IMR-90 (cell line): ENCODE measurements at regions not wholly inside any gene's neighbourhood (a gene's known extent, or its start where the extent isn't known, plus 50 kb on each side); places are given as distances from the start of the nearest gene placed in this dataset.

Experiments
- ATAC-seq: fragments of 200-7000 bp; cut with Tn5 transposase; 2 replicates; pipeline ENCODE4 v1.9.1; 2020; ENCODE audit warnings: low read depth, mild to moderate bottlenecking, moderate library complexity
- BruUV-seq: library from RNA; stranded (reverse); fragments of 400-500 nt; replicated peaks from 2 replicates; lab custom pipeline; 2021; lab: Mats Ljungman, UMichigan
- CTCF ChIA-PET: fragments of 300-600 bp; formaldehyde crosslinking; extraction: SDS; loops from one replicate; lab custom pipeline; 2021; ENCODE audit warnings: antibody characterized with exemption; lab: Yijun Ruan, JAX
- POLR2A ChIA-PET: fragments of 300-600 bp; sonication (Branson Sonifier 250); formaldehyde crosslinking; loops from one replicate; lab custom pipeline; 2022; ENCODE audit warnings: antibody characterized with exemption; ENCODE audit not compliant: unreplicated experiment; lab: Charles Lee
- DNase-seq: peaks from one replicate; pipeline ENCODE4 v3.0.0; 2013
- H2AFZ ChIP-seq: replicated peaks from 2 replicates; pipeline ENCODE3; 2013; ENCODE audit warnings: low read length, mild to moderate bottlenecking; ENCODE audit not compliant: poor library complexity
- H2AK5ac ChIP-seq: 2 replicates; pipeline ENCODE4 v1.6.1; 2013; ENCODE audit warnings: low read depth, low read length, inconsistent platforms
- H2AK9ac ChIP-seq: replicated peaks from 2 replicates; pipeline ENCODE3; 2013; ENCODE audit warnings: mild to moderate bottlenecking, low read depth, low read length, moderate library complexity; ENCODE audit not compliant: poor library complexity
- H2BK120ac ChIP-seq: 2 replicates; pipeline ENCODE4 v1.6.1; 2013; ENCODE audit warnings: low read depth, low read length, inconsistent platforms
- H2BK15ac ChIP-seq: 3 replicates; pipeline ENCODE4 v1.6.1; 2013; ENCODE audit warnings: low read depth, low read length, inconsistent platforms
- H2BK20ac ChIP-seq: 2 replicates; pipeline ENCODE4 v1.6.1; 2013; ENCODE audit warnings: low read depth, mild to moderate bottlenecking, inconsistent platforms, low read length, moderate library complexity
- H2BK5ac ChIP-seq: 2 replicates; pipeline ENCODE4 v1.6.1; 2013; ENCODE audit warnings: mild to moderate bottlenecking, low read depth, low read length, inconsistent platforms; ENCODE audit not compliant: poor library complexity, severe bottlenecking
- H3K14ac ChIP-seq: replicated peaks from 2 replicates; pipeline ENCODE4 v1.6.1; 2013; ENCODE audit warnings: low read depth, low read length, inconsistent platforms
- H3K18ac ChIP-seq: 2 replicates; pipeline ENCODE4 v1.6.1; 2013; ENCODE audit warnings: low read depth, low read length, control low read depth
- H3K23ac ChIP-seq: 2 replicates; pipeline ENCODE4 v1.6.1; 2013; ENCODE audit warnings: low read depth, low read length, inconsistent platforms
- H3K27ac ChIP-seq: 2 replicates; pipeline ENCODE4 v1.5.1; 2013; ENCODE audit warnings: mild to moderate bottlenecking, control low read depth, low read length; ENCODE audit not compliant: insufficient read depth
- H3K27me3 ChIP-seq: 2 replicates; pipeline ENCODE4 v1.6.1; 2013; ENCODE audit warnings: low read length; ENCODE audit not compliant: control insufficient read depth, insufficient read depth
- H3K36me3 ChIP-seq: 2 replicates; pipeline ENCODE4 v1.6.1; 2013; ENCODE audit warnings: low read length, mixed read lengths; ENCODE audit not compliant: control insufficient read depth, insufficient read depth
- H3K4ac ChIP-seq: 2 replicates; pipeline ENCODE4 v1.6.1; 2013; ENCODE audit warnings: low read depth, low read length, inconsistent platforms
- H3K4me1 ChIP-seq: 2 replicates; pipeline ENCODE4 v1.6.1; 2013; ENCODE audit warnings: low read length, mixed read lengths; ENCODE audit not compliant: control insufficient read depth, insufficient read depth
- H3K4me2 ChIP-seq: 2 replicates; pipeline ENCODE4 v1.6.1; 2013; ENCODE audit warnings: low read depth, mild to moderate bottlenecking, control low read depth, low read length, moderate library complexity
- H3K4me3 ChIP-seq: 2 replicates; pipeline ENCODE4 v1.5.1; 2013; ENCODE audit warnings: low read depth, mild to moderate bottlenecking, control low read depth, low read length, moderate library complexity; ENCODE audit not compliant: insufficient read depth
- H3K56ac ChIP-seq: 2 replicates; pipeline ENCODE4 v1.6.1; 2013; ENCODE audit warnings: low read length, inconsistent platforms; ENCODE audit not compliant: insufficient read depth; ENCODE audit errors: extremely low read depth
- H3K79me1 ChIP-seq, 2 experiments: 2 replicates each; pipeline ENCODE4 v1.6.1; 2013; ENCODE audit warnings: low read length in 2 of 2, inconsistent platforms in 1 of 2, low read depth in 1 of 2
- H3K9ac ChIP-seq: 2 replicates; pipeline ENCODE4 v1.6.1; 2013; ENCODE audit warnings: low read depth, low read length, control low read depth
- H3K9me1 ChIP-seq: 2 replicates; pipeline ENCODE4 v1.6.1; 2013; ENCODE audit warnings: low read length, inconsistent platforms; ENCODE audit not compliant: insufficient read depth
- H3K9me3 ChIP-seq: 2 replicates; pipeline ENCODE4 v1.6.1; 2013; ENCODE audit warnings: low read length; ENCODE audit not compliant: control insufficient read depth, insufficient read depth
- H4K20me1 ChIP-seq: 2 replicates; pipeline ENCODE4 v1.6.1; 2013; ENCODE audit warnings: low read length, inconsistent platforms; ENCODE audit not compliant: insufficient read depth
- H4K5ac ChIP-seq: 2 replicates; pipeline ENCODE4 v1.6.1; 2013; ENCODE audit warnings: mild to moderate bottlenecking, low read depth, low read length, control low read depth
- H4K8ac ChIP-seq, 2 experiments: 2 replicates each; pipeline ENCODE4 v1.6.1; 2013; ENCODE audit warnings: low read depth in 2 of 2, low read length in 2 of 2, control low read depth in 1 of 2, inconsistent platforms in 1 of 2
- H4K91ac ChIP-seq: 2 replicates; pipeline ENCODE4 v1.6.1; 2013; ENCODE audit warnings: low read depth, low read length, inconsistent platforms; ENCODE audit not compliant: insufficient read depth
- MAZ ChIP-seq: IDR thresholded peaks from 2 replicates; pipeline ENCODE4 v1.6.1; 2012; ENCODE audit warnings: low read depth, mild to moderate bottlenecking, low read length, improper control_type of control experiment, moderate library complexity, borderline replicate concordance
- POLR2A ChIP-seq: IDR thresholded peaks from 2 replicates; pipeline ENCODE4 v1.6.1; 2012; ENCODE audit warnings: mild to moderate bottlenecking, low read depth, low read length
- RCOR1 ChIP-seq: IDR thresholded peaks from 2 replicates; pipeline ENCODE4 v1.6.1; 2012; ENCODE audit warnings: mild to moderate bottlenecking, low read length, improper control_type of control experiment; ENCODE audit not compliant: insufficient replicate concordance
- SMC3 ChIP-seq: fragments of 150-350 bp; IDR thresholded peaks from 2 replicates; pipeline ENCODE4 v1.6.1; 2016; ENCODE audit warnings: low read depth, mild to moderate bottlenecking, antibody characterized with exemption, low read length, moderate library complexity
- dilution Hi-C: fragments of 300-500 bp; cut with HindIII; formaldehyde crosslinking; loops from one replicate; pipeline ENCODE4 v1.14.3; 2018; ENCODE audit warnings: low sequenced_read_pairs; ENCODE audit not compliant: unreplicated experiment
- in situ Hi-C: fragments of 300-500 bp; cut with MboI; formaldehyde crosslinking; loops from 3 replicates; pipeline ENCODE4 v1.14.3; 2019; ENCODE audit warnings: low sequenced_read_pairs, inconsistent platforms, mixed read lengths
- intact Hi-C: fragments of 100-400 bp; cut with micrococcal nuclease; formaldehyde crosslinking; loops from 2 replicates; pipeline ENCODE4 v1.10.0; 2022
- TF ChIP-seq, protein P1 (sequence below): fragments of 150-350 bp; IDR thresholded peaks from 2 replicates; pipeline ENCODE4 v1.6.1; 2017; ENCODE audit warnings: mild to moderate bottlenecking, antibody characterized with exemption, low read length, low read depth

DNA sequence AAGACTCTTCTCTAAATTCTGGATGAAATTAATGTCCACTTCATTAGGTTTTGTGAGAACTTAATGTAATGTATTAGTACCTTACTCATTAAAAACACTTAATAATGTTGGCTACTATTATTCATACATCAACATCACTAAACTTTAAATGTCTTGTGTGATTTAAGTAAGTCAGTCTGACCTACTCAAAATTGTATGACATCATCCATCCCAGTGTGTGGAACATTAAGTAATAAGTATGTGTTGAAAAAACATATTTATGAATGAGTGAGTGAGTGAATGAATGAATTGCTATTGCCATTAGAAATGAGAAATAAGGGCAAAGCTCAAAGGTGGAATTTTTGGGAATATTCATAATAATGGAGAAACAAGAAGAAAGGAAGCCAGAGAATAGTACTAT is 285.8 kb downstream of the HTR1B start:
- Histone ChIP-seq H3K36me3 (no peaks in the 10 kb centered on the region), H3K23ac (no peak overlapping the region), H2BK20ac (no peak overlapping the region), H3K56ac (no peak overlapping the region), H2AK9ac (no peak overlapping the region), H3K9ac (no peak overlapping the region), H4K91ac (no peak overlapping the region), H2BK15ac (no peak overlapping the region), H3K4me2 (no peak overlapping the region), H4K5ac (no peak overlapping the region), H3K79me1 (no peaks in the 10 kb centered on the region), H4K8ac (no peak overlapping the region), H3K9me1 (no peaks in the 10 kb centered on the region), H3K18ac (no peak overlapping the region), H4K20me1 (no peaks in the 10 kb centered on the region), H3K14ac (no peak overlapping the region), H3K4me1 (0 out of 2 replicates have a peak, but pooled peaks cover 1% of the 10 kb centered on the region), H3K9me3 (peaks cover 2% of the 10 kb centered on the region; the same call in 1 of the 2 replicates), H2AK5ac (no peak overlapping the region), H3K27me3 (no peaks in the 10 kb centered on the region), H3K4ac (no peak overlapping the region), H3K27ac (no peak overlapping the region), H2BK120ac (no peak overlapping the region), H3K4me3 (no peak overlapping the region), H2AFZ (no peak overlapping the region), H2BK5ac (no peak overlapping the region)
- no TSS peak for BruUV-seq
- CTCF ChIA-PET, result no interaction called here
- dilution Hi-C loops, result no loop called here
- ATAC-seq (no peak), DNase-seq (no peak)
- POLR2A ChIA-PET, result no interaction called here
- TF ChIP-seq, protein P1, sequence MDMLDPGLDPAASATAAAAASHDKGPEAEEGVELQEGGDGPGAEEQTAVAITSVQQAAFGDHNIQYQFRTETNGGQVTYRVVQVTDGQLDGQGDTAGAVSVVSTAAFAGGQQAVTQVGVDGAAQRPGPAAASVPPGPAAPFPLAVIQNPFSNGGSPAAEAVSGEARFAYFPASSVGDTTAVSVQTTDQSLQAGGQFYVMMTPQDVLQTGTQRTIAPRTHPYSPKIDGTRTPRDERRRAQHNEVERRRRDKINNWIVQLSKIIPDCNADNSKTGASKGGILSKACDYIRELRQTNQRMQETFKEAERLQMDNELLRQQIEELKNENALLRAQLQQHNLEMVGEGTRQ, result no peak
- TF ChIP-seq SMC3 (no peak), RCOR1 (no peak), MAZ (no peak), POLR2A (no peak)
- in situ Hi-C loops, result no loop called here
- intact Hi-C loops, result no loop called here
